ACC112 (cell line): ENCODE measurements at regions not wholly inside any gene's neighbourhood (a gene's known extent, or its start where the extent isn't known, plus 50 kb on each side); places are given as distances from the start of the nearest gene placed in this dataset.

ENCODE experiments used
- H2AFZ ChIP-seq: fragments of 200-600 bp; sonication (generic); one replicate; pipeline ENCODE4 v1.6.0; 2017; ENCODE audit warnings: antibody characterized with exemption, low read length; ENCODE audit not compliant: unreplicated experiment
- H3K27ac ChIP-seq: fragments of 200-600 bp; sonication (generic); 2 replicates; pipeline ENCODE4 v1.5.1; 2014; ENCODE audit warnings: low read depth, mild to moderate bottlenecking, antibody characterized with exemption, low read length, moderate library complexity
- H3K27me3 ChIP-seq: fragments of 200-600 bp; sonication (generic); 2 replicates; pipeline ENCODE4 v1.6.1; 2014; ENCODE audit warnings: mild to moderate bottlenecking, antibody characterized with exemption, low read length, moderate library complexity, mixed read lengths; ENCODE audit not compliant: insufficient read depth
- H3K36me3 ChIP-seq: fragments of 200-600 bp; sonication (generic); 2 replicates; pipeline ENCODE4 v1.6.1; 2016; ENCODE audit warnings: mild to moderate bottlenecking, antibody characterized with exemption, low read length, moderate library complexity, mixed read lengths; ENCODE audit not compliant: insufficient read depth
- H3K4me1 ChIP-seq: fragments of 200-600 bp; sonication (generic); one replicate; pipeline ENCODE4 v1.6.1; 2016; ENCODE audit warnings: low read length, mixed read lengths; ENCODE audit not compliant: insufficient read depth, unreplicated experiment, control insufficient read depth
- H3K4me3 ChIP-seq: fragments of 200-600 bp; sonication (generic); 2 replicates; pipeline ENCODE4 v1.5.1; 2014; ENCODE audit warnings: mild to moderate bottlenecking, low read depth, low read length
- H3K79me2 ChIP-seq: fragments of 200-600 bp; sonication (generic); one replicate; pipeline ENCODE4 v1.6.0; 2016; ENCODE audit warnings: low read length; ENCODE audit not compliant: control insufficient read depth, unreplicated experiment, insufficient read depth

DNA sequence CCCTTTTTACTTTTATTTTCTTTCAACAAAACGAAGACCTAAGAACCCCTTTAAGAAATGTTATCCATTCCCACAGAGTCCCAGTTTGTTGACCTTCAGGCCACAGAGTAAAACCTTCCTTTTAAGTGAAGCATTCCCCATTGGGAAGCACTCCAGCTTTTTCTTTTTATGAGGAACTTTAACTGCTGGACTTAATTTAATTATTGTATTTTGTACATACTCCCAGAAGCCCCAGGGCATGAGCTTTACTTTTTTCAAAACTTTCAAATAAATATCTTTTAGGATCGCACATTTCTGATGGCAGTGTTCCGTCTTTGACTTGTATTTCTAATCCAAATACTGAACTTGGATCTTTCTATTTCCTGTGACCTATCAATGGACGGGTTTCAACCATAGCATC, 68.9 kb downstream of the ZIC5 start:
- no peaks in the 10 kb centered on the region for H3K4me1 ChIP-seq
- H3K36me3 ChIP-seq = no peaks in the 10 kb centered on the region
- no peak overlapping the region for H3K4me3 ChIP-seq
- no peak overlapping the region for H3K27ac ChIP-seq
- no peaks in the 10 kb centered on the region for H3K79me2 ChIP-seq
- H3K27me3 ChIP-seq = peaks cover 60% of the 10 kb centered on the region
- no peak overlapping the region for H2AFZ ChIP-seq

DNA sequence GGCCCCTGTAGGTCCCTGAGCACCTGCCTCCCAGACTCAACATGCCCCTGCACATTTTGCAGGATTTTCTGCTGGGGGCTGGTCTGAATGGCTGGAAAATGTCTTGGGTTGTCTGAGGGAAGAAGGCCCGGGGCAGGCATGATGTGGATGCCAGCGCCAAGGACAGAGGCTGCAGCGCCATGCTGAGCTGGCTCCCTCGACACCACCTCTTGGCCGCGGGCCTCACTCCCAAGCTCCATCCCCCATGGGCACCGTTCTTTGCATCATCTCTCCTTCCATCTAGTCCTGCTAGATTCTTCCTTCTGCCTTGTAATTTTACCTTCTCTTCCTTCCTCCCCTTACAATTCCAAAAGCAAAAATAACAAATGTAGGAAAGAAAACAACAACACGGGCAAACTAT, 70.6 kb downstream of the ZIC5 start:
- no peak overlapping the region for H3K4me3 ChIP-seq
- peaks cover 64% of the 10 kb centered on the region for H3K27me3 ChIP-seq
- no peak overlapping the region for H3K27ac ChIP-seq
- no peak overlapping the region for H2AFZ ChIP-seq
- no peaks in the 10 kb centered on the region for H3K4me1 ChIP-seq
- H3K79me2 ChIP-seq = no peaks in the 10 kb centered on the region
- no peaks in the 10 kb centered on the region for H3K36me3 ChIP-seq

DNA sequence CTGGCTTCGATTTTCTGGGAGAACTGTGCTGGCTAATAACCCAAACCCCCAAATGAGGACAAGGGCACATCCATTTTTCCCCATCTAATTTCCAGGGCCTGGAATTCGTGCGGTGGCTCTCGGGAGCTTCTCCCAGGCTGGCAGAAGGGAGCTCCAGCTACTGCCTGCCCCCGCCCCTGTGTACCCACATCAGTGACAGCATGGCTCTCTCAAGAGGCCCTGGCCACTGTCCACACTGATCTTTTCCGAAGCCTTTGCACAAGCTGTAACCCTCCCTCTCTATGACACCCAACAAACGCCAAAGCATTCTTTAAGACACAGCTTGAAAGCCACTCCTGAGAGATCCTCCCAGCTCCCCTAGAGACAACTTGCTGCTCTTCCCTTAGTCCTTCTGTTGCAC, 73.1 kb downstream of the ZIC5 start:
- H3K27me3 ChIP-seq = peaks cover 72% of the 10 kb centered on the region

DNA sequence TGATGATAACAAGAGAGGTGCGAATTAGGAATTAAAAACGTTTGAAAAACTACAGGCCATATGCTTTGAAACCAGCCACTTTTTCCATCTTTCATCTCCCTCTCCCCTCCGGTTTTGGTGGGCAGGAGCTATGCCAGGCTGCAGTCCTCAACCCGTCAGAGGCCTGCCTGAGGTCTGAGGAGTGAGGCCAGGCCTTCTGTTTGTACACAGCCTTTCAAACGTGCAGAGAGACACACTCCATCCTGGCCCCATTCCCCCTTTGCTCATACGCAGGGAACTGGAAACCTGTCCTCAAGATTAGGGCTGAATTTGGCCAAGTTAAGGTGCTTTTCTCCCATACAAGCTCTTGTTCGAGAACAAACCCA, 74.5 kb downstream of the ZIC5 start:
- peaks cover 63% of the 10 kb centered on the region for H3K27me3 ChIP-seq
- no peak overlapping the region for H3K4me3 ChIP-seq
- no peak overlapping the region for H2AFZ ChIP-seq
- H3K79me2 ChIP-seq = no peaks in the 10 kb centered on the region
- H3K36me3 ChIP-seq = no peaks in the 10 kb centered on the region
- H3K4me1 ChIP-seq = peaks cover 7% of the 10 kb centered on the region
- no peak overlapping the region for H3K27ac ChIP-seq

More for the DNA sequence above, 73.1 kb downstream of the ZIC5 start:
- no peak overlapping the region for H3K27ac ChIP-seq
- no peak overlapping the region for H3K4me3 ChIP-seq
- no peaks in the 10 kb centered on the region for H3K36me3 ChIP-seq
- H3K79me2 ChIP-seq = no peaks in the 10 kb centered on the region
- H2AFZ ChIP-seq = no peak overlapping the region
- H3K4me1 ChIP-seq = peaks cover 7% of the 10 kb centered on the region

DNA sequence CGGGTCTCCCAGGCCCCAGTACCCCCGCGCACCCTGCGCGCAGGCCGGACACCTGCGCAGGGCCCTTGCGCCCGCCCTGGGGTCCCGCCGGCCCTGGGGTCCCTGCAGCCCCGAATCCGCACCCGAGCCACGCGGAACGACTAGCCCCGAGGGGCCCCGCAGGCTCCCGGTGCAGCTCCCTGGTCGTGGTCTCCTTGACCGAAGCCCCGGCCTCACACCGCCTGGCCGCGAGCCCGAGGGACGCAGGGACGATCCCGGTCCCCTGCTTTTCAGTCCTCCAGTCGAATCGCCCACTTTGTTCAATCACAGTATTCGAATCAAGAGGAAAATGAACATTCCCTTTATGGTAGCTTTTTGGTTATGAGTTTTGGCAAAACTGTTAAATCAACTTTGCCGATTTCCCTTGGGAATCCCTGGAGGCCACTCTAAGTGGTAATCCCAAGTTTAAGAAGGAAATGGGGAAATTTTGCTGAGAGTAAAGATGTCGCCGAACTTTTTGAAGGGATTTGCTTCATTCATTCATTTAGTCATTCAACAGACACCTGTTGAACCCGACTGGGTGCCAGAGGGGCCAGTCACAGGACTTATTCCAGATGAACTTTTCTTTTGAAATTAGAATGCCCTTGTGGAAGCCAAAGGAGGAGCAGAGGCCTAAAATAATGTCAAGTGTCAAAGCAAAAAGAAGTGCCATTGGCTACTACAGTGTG, 75.0 kb downstream of the ZIC5 start:
- no peaks in the 10 kb centered on the region for H3K79me2 ChIP-seq
- H3K27me3 ChIP-seq = peaks cover 63% of the 10 kb centered on the region
- peaks cover 7% of the 10 kb centered on the region for H3K4me1 ChIP-seq
- H3K4me3 ChIP-seq = no peak overlapping the region
- H3K27ac ChIP-seq = no peak overlapping the region
- H3K36me3 ChIP-seq = no peaks in the 10 kb centered on the region
- H2AFZ ChIP-seq = no peak overlapping the region

DNA sequence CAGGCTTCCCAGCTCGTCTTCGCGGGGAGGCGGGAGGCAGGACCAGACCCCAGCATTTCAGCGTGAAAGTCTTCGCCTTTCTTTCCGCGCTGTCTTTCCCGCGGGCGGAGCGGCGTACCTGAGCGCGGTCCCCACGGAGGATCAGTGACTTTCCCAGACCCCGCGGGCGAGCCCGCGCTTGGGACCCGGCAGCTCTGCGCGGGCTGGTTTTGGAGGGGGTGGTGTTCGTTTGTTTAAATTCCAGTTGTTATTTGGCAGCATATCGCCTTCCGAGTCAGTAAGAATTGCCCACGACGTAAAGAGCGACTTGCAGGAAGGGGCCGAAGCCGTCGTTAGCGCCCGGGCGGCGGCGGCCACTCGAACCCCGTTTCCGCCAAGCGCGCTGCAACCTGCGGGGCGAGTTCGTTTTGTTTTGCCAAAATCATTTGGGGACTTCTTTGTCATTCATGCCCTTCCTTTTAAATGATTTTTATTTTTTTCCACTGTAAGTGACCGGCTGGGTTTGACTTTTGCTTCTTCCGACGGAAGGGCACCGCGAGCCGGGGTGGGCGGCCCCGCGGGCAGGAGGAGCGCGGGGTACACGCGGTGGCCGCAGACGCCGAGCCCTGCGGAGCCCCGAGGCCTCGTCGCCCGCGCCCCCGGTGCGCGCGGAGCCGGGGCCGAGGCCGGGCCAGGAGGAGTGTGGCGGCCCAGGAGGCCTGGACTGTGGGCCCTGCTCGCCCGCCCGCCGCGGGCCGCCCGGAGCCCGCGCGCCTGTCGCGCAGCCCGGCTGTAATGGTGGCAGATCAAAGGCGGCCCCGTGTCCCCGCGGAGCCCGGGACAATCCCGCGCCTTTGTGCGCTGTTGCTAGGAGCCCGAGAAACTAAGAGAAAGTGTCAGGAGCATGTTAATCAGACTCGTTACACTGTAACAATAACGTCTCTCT, 75.9 kb downstream of the ZIC5 start:
- Histone ChIP-seq H3K36me3 (no peaks in the 10 kb centered on the region), H3K4me3 (peak overlapping the region; percentile 66), H3K4me1 (peaks cover 7% of the 10 kb centered on the region)

DNA sequence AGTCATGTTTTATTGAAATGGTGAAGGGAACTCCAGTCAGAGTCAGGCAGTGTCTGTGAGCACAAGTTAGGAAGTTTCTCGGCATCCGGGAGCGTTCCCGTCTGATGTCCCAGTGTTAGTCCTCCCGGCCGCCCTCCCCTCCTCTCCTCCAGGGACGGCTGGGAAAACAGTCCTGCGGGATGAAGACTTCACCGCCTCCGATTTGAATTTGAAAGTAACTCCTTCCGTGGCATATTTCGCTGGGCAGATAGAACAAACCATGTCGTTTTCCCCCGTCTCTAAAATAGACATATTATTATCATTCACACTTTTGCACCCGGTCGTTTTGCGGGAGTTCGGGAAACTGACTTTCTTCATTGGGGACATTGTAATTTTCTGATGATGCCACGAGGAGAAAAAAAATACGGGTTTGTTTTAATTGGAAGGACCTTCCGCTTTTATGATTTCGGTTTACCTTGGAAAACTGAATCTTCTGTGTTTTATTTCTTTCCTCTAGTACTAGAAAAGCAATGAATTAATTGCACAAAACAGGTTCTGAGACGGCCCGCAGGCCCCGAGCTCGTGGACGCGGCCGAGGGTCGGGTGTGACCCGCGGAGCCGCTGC, 76.6 kb downstream of the ZIC5 start:
- H3K79me2 ChIP-seq = no peaks in the 10 kb centered on the region
- peaks cover 61% of the 10 kb centered on the region for H3K27me3 ChIP-seq
- peak overlapping the region; percentile 38 for H2AFZ ChIP-seq
- no peaks in the 10 kb centered on the region for H3K36me3 ChIP-seq
- peaks cover 7% of the 10 kb centered on the region for H3K4me1 ChIP-seq
- no peak overlapping the region for H3K27ac ChIP-seq
- H3K4me3 ChIP-seq = peak overlapping the region; percentile 66

More for the DNA sequence above, 75.9 kb downstream of the ZIC5 start:
- Histone ChIP-seq H3K27me3 (peaks cover 63% of the 10 kb centered on the region), H2AFZ (peak overlapping the region; percentile 38), H3K79me2 (no peaks in the 10 kb centered on the region), H3K27ac (no peak overlapping the region)

DNA sequence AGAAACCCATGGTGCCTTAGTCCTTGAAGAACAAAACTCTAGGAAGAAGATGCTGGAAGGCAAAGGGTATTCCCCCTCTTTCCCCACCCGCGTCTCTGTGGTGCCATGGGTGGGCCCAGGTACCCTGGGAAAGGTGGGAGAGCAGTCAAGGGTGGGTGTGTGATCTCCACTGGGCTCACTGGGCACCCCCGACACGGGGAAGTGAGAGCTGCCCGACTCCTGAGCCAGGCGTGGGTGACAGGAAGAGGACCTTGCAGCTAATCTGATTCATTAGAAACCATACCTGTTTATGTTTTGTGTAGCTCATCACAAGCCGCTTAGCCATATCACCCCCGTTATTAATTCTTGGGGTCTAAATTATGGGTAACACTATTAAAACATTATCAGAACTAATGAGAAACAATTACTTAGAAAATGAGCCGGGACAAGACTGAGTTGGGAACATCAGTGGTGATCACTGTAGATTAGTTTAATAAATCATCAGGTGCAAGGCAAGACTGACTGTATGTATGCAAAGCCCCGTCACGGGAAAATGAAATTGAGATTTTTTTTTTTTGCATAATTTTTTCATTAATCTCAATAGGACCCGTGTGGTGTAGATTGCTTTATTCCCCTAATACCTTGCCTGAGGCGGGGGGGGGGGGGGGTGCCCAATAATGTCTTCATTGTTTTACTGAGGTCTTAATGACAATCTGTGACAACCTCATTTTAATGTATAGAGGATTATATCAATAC, 77.3 kb downstream of the ZIC5 start:
- H3K27ac ChIP-seq = no peak overlapping the region
- no peak overlapping the region for H2AFZ ChIP-seq
- no peaks in the 10 kb centered on the region for H3K36me3 ChIP-seq
- no peaks in the 10 kb centered on the region for H3K79me2 ChIP-seq
- H3K4me3 ChIP-seq = no peak overlapping the region; the same call in 1 of the 2 replicates
- H3K4me1 ChIP-seq = peaks cover 7% of the 10 kb centered on the region
- H3K27me3 ChIP-seq = peaks cover 64% of the 10 kb centered on the region

DNA sequence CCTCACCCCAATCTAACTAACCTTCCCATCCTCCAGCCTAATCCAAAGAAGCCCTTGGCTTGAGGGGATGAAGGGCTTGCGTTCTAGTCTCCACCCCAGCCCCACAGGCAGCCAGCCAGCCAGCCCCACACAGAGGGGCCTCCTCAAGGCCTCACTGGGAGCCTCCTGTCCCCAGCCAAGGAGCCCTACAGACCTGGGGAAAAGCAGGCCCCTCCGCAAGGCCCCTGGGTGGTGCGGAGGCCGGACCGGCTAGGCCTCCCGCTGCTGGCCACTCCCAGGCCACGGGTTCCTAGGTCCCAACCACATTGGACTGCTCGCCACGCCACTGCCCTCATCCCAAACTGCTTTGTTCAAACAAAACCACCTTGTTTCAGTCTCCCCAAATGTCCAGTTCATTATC, 78.0 kb downstream of the ZIC5 start:
- H2AFZ ChIP-seq = no peak overlapping the region
- H3K27me3 ChIP-seq = peaks cover 62% of the 10 kb centered on the region
- peaks cover 7% of the 10 kb centered on the region for H3K4me1 ChIP-seq
- no peaks in the 10 kb centered on the region for H3K36me3 ChIP-seq
- H3K79me2 ChIP-seq = no peaks in the 10 kb centered on the region
- no peak overlapping the region for H3K4me3 ChIP-seq
- H3K27ac ChIP-seq = no peak overlapping the region

DNA sequence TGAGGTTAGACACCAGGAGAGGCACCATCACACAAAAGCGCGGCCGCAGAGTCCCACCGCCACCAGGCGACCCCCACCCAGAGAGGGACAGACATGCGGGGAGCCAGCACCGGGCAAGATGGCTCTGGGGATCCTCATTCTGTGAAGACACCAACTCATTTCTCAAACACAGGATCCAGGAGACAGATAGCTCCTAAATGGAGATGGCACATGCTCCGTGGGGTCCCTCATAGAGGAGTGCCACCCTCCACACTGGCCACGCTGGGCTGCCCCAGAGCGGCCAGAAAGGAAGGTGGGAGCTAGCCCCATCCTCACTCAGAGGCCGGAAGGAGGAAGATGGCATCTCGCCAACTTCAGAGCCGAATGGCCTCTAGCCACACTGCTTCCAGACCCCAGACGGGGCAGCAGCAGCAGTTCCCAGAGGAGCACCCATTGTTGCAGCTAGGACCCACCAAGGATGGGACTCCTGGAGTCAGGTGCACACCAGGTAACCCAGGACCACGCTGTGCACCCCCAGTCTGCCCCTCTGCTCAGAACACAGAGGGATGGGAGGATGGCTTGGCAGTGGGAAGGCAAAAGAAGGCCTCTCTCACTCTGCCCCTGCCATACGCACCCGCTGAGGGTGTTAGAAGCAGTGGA, 78.6 kb downstream of the ZIC5 start:
- Histone ChIP-seq H3K79me2 (no peaks in the 10 kb centered on the region), H3K4me3 (no peak overlapping the region), H3K27me3 (peaks cover 56% of the 10 kb centered on the region), H3K4me1 (peaks cover 7% of the 10 kb centered on the region), H3K36me3 (no peaks in the 10 kb centered on the region), H2AFZ (no peak overlapping the region), H3K27ac (no peak overlapping the region)
